Breast epithelium (tissue), 4 donors: ENCODE measurements at regions not wholly inside any gene's neighbourhood (a gene's known extent, or its start where the extent isn't known, plus 50 kb on each side); places are given as distances from the start of the nearest gene placed in this dataset.

Experiments used
- DNase-seq, 2 donors: peaks; one replicate each; pipeline ENCODE4 v3.0.0-alpha.2; 2019; ENCODE audit warnings: low spot score in 2 of 2
- H3K27ac ChIP-seq, 2 donors: fragments of 200-600 bp; sonication (generic) in 1 of 2; one replicate each; pipeline ENCODE4 v1.5.1; 2016 to 2019; ENCODE audit warnings: mild to moderate bottlenecking in 1 of 2
- H3K27me3 ChIP-seq, 2 donors: fragments of 200-600 bp; sonication (generic) in 1 of 2; one replicate each; pipeline versions ENCODE4 v1.5.1 to v1.6.0; 2017 to 2019; ENCODE audit warnings: control low read depth in 1 of 2, mild to moderate bottlenecking in 1 of 2
- H3K36me3 ChIP-seq: fragments of 200-600 bp; one replicate; pipeline ENCODE4 v1.5.1; 2019
- H3K4me1 ChIP-seq, 2 donors: fragments of 200-600 bp; sonication (generic); one replicate each; pipeline ENCODE4 v1.5.1; 2016 to 2019; ENCODE audit warnings: control low read depth in 1 of 2
- H3K4me3 ChIP-seq, 3 donors: fragments of 200-600 bp; sonication (generic); 1 replicate in 2 of 3; 2 replicates in 1 of 3; pipeline ENCODE4 v1.5.1; 2016 to 2019; ENCODE audit warnings: mild to moderate bottlenecking in 3 of 3, moderate library complexity in 2 of 3
- H3K9me3 ChIP-seq, 2 donors: fragments of 200-600 bp; sonication (generic) in 1 of 2; one replicate each; pipeline ENCODE4 v1.5.1; 2016 to 2019; ENCODE audit warnings: control low read depth in 1 of 2
- POLR2A ChIP-seq: fragments of 450-650 bp; IDR thresholded peaks from one replicate; pipeline ENCODE4 v1.6.1; 2016; ENCODE audit warnings: antibody characterized with exemption, mild to moderate bottlenecking, moderate library complexity
- POLR2AphosphoS5 ChIP-seq, 3 donors: sonication (generic); formaldehyde crosslinking; IDR thresholded peaks; one replicate each; pipeline ENCODE4 v1.6.1; 2017; ENCODE audit warnings: antibody characterized with exemption in 3 of 3
- intact Hi-C: fragments of 100-400 bp; cut with DNase I; formaldehyde crosslinking; loops from one replicate; pipeline ENCODE4 v1.15.1; 2023; ENCODE audit warnings: low total_unique reads
- TF ChIP-seq, protein P1 (sequence below), 3 donors: fragments of 450-650 bp; IDR thresholded peaks; one replicate each; pipeline ENCODE4 v1.5.1; 2016 to 2017; ENCODE audit warnings: antibody characterized with exemption in 3 of 3, mild to moderate bottlenecking in 3 of 3, moderate library complexity in 3 of 3

- Histone ChIP-seq H3K36me3 (no peaks in the 10 kb centered on the region), H3K27me3 (no peaks in the 10 kb centered on the region), H3K9me3 (no peaks in the 10 kb centered on the region), H3K4me1 (no peaks in the 10 kb centered on the region), H3K27ac (no peak overlapping the region), H3K4me3 (no peak overlapping the region)
- no peak for DNase-seq
- no peak for TF ChIP-seq POLR2A
- TF ChIP-seq POLR2AphosphoS5 (IDR thresholded peaks at IDR 0.05): no peak
- TF ChIP-seq, protein P1, sequence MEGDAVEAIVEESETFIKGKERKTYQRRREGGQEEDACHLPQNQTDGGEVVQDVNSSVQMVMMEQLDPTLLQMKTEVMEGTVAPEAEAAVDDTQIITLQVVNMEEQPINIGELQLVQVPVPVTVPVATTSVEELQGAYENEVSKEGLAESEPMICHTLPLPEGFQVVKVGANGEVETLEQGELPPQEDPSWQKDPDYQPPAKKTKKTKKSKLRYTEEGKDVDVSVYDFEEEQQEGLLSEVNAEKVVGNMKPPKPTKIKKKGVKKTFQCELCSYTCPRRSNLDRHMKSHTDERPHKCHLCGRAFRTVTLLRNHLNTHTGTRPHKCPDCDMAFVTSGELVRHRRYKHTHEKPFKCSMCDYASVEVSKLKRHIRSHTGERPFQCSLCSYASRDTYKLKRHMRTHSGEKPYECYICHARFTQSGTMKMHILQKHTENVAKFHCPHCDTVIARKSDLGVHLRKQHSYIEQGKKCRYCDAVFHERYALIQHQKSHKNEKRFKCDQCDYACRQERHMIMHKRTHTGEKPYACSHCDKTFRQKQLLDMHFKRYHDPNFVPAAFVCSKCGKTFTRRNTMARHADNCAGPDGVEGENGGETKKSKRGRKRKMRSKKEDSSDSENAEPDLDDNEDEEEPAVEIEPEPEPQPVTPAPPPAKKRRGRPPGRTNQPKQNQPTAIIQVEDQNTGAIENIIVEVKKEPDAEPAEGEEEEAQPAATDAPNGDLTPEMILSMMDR (IDR thresholded peaks at IDR 0.05): no peak
- intact Hi-C loops: no loop called here
Observed at GRCh38 chr5:14983666-14984441, 112.3 kb upstream of the ANKH start.

DNA sequence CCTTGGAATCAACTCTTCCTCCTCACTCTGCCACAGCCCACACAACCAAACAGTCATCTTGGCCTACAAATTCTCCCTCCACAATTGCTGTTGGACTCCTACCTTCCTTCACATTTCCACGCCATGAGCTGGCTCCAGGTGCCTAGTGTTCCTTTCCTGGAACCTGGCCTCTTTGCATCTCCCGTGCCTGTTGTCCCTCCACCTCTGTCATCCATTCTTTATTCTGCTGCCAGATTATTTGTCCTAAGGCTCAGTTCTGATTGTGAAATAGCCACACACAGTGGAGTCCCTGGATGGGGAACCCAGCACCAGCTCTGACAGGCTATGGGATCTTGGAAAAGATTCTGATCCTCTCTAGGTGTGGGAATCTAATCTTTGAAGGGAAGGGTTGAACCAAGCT is 109.1 kb upstream of the ANKH start:
- Histone ChIP-seq H3K4me1 (no peaks in the 10 kb centered on the region), H3K9me3 (no peaks in the 10 kb centered on the region), H3K27me3 (no peaks in the 10 kb centered on the region), H3K36me3 (no peaks in the 10 kb centered on the region), H3K27ac (peak overlapping the region; percentile 57 to 67), H3K4me3 (no peak overlapping the region)
- intact Hi-C loops: no loop called here
- TF ChIP-seq POLR2A (no peak), POLR2AphosphoS5 (IDR thresholded peaks at IDR 0.05) (peak in 2 of 3 donors; percentile 69 to 76)
- TF ChIP-seq, protein P1 (IDR thresholded peaks at IDR 0.05): no peak
- DNase-seq: peak; percentile 52 to 86

- Histone ChIP-seq H3K4me3 (no peak overlapping the region), H3K4me1 (no peaks in the 10 kb centered on the region), H3K36me3 (no peaks in the 10 kb centered on the region), H3K9me3 (no peaks in the 10 kb centered on the region), H3K27ac (peak overlapping the region in 1 of 2 donors; percentile 11), H3K27me3 (no peaks in the 10 kb centered on the region)
- no peak for DNase-seq
- TF ChIP-seq, protein P1 (IDR thresholded peaks at IDR 0.05): no peak
- TF ChIP-seq POLR2A (no peak), POLR2AphosphoS5 (IDR thresholded peaks at IDR 0.05) (no peak)
- intact Hi-C loops: no loop called here
Observed at GRCh38 chr5:14977058-14977685, 105.6 kb upstream of the ANKH start.

- no peaks in the 10 kb centered on the region for H3K27me3 ChIP-seq
- TF ChIP-seq, protein P1 (IDR thresholded peaks at IDR 0.05): no peak
- no peak for TF ChIP-seq POLR2AphosphoS5 (IDR thresholded peaks at IDR 0.05)
- no peak for TF ChIP-seq POLR2A
- H3K9me3 ChIP-seq: no peaks in the 10 kb centered on the region
- no peak for DNase-seq
- H3K36me3 ChIP-seq: no peaks in the 10 kb centered on the region
- no peaks in the 10 kb centered on the region for H3K4me1 ChIP-seq
- no peak overlapping the region for H3K27ac ChIP-seq
- H3K4me3 ChIP-seq: no peak overlapping the region
- intact Hi-C loops: no loop called here
Observed at GRCh38 chr5:14976486-14976885, 104.9 kb upstream of the ANKH start.

- no peaks in the 10 kb centered on the region for H3K4me1 ChIP-seq
- DNase-seq: no peak
- no peaks in the 10 kb centered on the region for H3K9me3 ChIP-seq
- intact Hi-C loops: no loop called here
- TF ChIP-seq, protein P1 (IDR thresholded peaks at IDR 0.05): no peak
- TF ChIP-seq POLR2AphosphoS5 (IDR thresholded peaks at IDR 0.05) (no peak), POLR2A (no peak)
- H3K27ac ChIP-seq: no peak overlapping the region
- H3K36me3 ChIP-seq: no peaks in the 10 kb centered on the region
- no peaks in the 10 kb centered on the region for H3K27me3 ChIP-seq
- no peak overlapping the region for H3K4me3 ChIP-seq
Observed at GRCh38 chr5:14971873-14972272, 100.3 kb upstream of the ANKH start.
